ENCODE measurements at regions not wholly inside any gene's neighbourhood (a gene's known extent, or its start where the extent isn't known, plus 50 kb on each side); places are given as distances from the start of the nearest gene placed in this dataset.
"Not testable (repeated sequence)": the region's sequence is repeated elsewhere in the genome, so short reads cannot be mapped to it uniquely, and the experiment has no call there.

GRCh38 chr1:43108080-43108479 lies 64.0 kb downstream of the EBNA1BP2 start:
- no peaks in the 10 kb centered on the region for H3K79me2 ChIP-seq (ENCODE audit: control insufficient read depth, insufficient read depth, low read length, unreplicated experiment)
- no peak overlapping the region for H3K27ac ChIP-seq (ENCODE audit: low read depth, low read length)
- H3K27me3 ChIP-seq (ENCODE audit: insufficient read depth, low read length), result 0 out of 2 replicates have a peak, but pooled peaks cover 10% of the 10 kb centered on the region

GRCh38 chr1:43107664-43108063 lies 64.4 kb downstream of the EBNA1BP2 start:
- Histone ChIP-seq H3K27ac (ENCODE audit: low read depth, low read length) (no peak overlapping the region), H2AFZ (ENCODE audit: low read length, unreplicated experiment) (no peak overlapping the region), H3K4me3 (ENCODE audit: low read depth, low read length) (no peak overlapping the region), H3K4me1 (ENCODE audit: control insufficient read depth, insufficient read depth, low read length, unreplicated experiment) (no peaks in the 10 kb centered on the region), H3K36me3 (ENCODE audit: insufficient read depth, low read length) (no peaks in the 10 kb centered on the region), H3K27me3 (ENCODE audit: insufficient read depth, low read length) (0 out of 2 replicates have a peak, but pooled peaks cover 10% of the 10 kb centered on the region), H3K79me2 (ENCODE audit: control insufficient read depth, insufficient read depth, low read length, unreplicated experiment) (no peaks in the 10 kb centered on the region)

More at GRCh38 chr1:43108080-43108479, 64.0 kb downstream of the EBNA1BP2 start:
- no peaks in the 10 kb centered on the region for H3K4me1 ChIP-seq (ENCODE audit: control insufficient read depth, insufficient read depth, low read length, unreplicated experiment)
- no peak overlapping the region for H3K4me3 ChIP-seq (ENCODE audit: low read depth, low read length)
- H3K36me3 ChIP-seq (ENCODE audit: insufficient read depth, low read length), result no peaks in the 10 kb centered on the region
- no peak overlapping the region for H2AFZ ChIP-seq (ENCODE audit: low read length, unreplicated experiment)

DNA sequence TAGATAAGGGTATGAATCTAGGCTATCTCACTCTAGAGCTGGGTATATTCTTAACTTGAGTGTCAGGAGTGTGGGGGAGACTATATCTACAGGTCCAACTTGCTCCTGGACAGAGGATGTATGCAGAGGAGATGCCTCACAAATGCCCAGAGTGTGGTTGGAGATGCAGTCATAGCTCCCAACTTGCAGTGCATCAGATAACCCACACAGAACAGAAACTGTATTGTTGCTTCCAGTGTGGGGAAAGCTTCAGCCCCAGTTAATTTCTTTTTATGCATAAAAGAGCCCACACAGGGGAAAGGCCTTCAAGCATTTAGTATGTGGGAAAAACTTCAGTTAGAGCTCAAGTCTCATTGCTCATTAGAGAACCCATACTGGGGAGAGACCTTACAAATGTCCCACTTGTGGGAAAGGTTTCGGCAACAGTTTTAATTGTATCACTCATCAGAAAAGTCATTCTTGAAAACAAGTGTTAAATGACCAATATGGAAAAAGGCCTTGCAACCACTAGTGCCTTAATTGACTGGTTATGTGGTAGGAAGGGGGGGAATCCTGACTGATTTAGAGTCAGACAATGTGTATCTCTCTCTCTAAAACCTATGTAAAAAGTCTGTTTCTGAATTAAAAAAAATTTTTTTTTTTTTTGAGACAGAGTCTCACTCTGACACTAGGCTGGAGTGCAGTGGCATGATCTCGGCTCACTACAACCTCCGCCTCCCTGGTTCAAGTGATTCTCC lies 67.9 kb downstream of the EBNA1BP2 start:
- H3K27ac ChIP-seq (ENCODE audit: low read depth, low read length), result no peak overlapping the region
- H3K4me1 ChIP-seq (ENCODE audit: control insufficient read depth, insufficient read depth, low read length, unreplicated experiment), result no peaks in the 10 kb centered on the region
- no peak overlapping the region for H2AFZ ChIP-seq (ENCODE audit: low read length, unreplicated experiment)
- no peaks in the 10 kb centered on the region for H3K36me3 ChIP-seq (ENCODE audit: insufficient read depth, low read length)
- peaks cover 6% of the 10 kb centered on the region; the same call in 1 of the 2 replicates for H3K27me3 ChIP-seq (ENCODE audit: insufficient read depth, low read length)
- H3K4me3 ChIP-seq (ENCODE audit: low read depth, low read length), result no peak overlapping the region
- no peaks in the 10 kb centered on the region for H3K79me2 ChIP-seq (ENCODE audit: control insufficient read depth, insufficient read depth, low read length, unreplicated experiment)

GRCh38 chr1:43101061-43101460 lies 71.0 kb downstream of the EBNA1BP2 start:
- Histone ChIP-seq H3K4me1 (ENCODE audit: control insufficient read depth, insufficient read depth, low read length, unreplicated experiment) (no peaks in the 10 kb centered on the region), H3K79me2 (ENCODE audit: control insufficient read depth, insufficient read depth, low read length, unreplicated experiment) (no peaks in the 10 kb centered on the region), H2AFZ (ENCODE audit: low read length, unreplicated experiment) (no peak overlapping the region), H3K36me3 (ENCODE audit: insufficient read depth, low read length) (no peaks in the 10 kb centered on the region), H3K27ac (ENCODE audit: low read depth, low read length) (no peak overlapping the region), H3K27me3 (ENCODE audit: insufficient read depth, low read length) (peaks cover 11% of the 10 kb centered on the region; the same call in 1 of the 2 replicates), H3K4me3 (ENCODE audit: low read depth, low read length) (no peak overlapping the region)

GRCh38 chr1:43098200-43098599 lies 73.9 kb downstream of the EBNA1BP2 start:
- no peaks in the 10 kb centered on the region for H3K4me1 ChIP-seq (ENCODE audit: control insufficient read depth, insufficient read depth, low read length, unreplicated experiment)
- no peak overlapping the region for H2AFZ ChIP-seq (ENCODE audit: low read length, unreplicated experiment)
- peaks cover 16% of the 10 kb centered on the region for H3K27me3 ChIP-seq (ENCODE audit: insufficient read depth, low read length)
- H3K4me3 ChIP-seq (ENCODE audit: low read depth, low read length), result no peak overlapping the region
- H3K36me3 ChIP-seq (ENCODE audit: insufficient read depth, low read length), result no peaks in the 10 kb centered on the region
- H3K79me2 ChIP-seq (ENCODE audit: control insufficient read depth, insufficient read depth, low read length, unreplicated experiment), result no peaks in the 10 kb centered on the region
- no peak overlapping the region for H3K27ac ChIP-seq (ENCODE audit: low read depth, low read length)

GRCh38 chr1:43096528-43096927 lies 75.6 kb downstream of the EBNA1BP2 start:
- H2AFZ ChIP-seq (ENCODE audit: low read length, unreplicated experiment); H3K4me3 ChIP-seq (ENCODE audit: low read depth, low read length); H3K36me3 ChIP-seq (ENCODE audit: insufficient read depth, low read length); H3K4me1 ChIP-seq (ENCODE audit: control insufficient read depth, insufficient read depth, low read length, unreplicated experiment); H3K79me2 ChIP-seq (ENCODE audit: control insufficient read depth, insufficient read depth, low read length, unreplicated experiment); H3K27ac ChIP-seq (ENCODE audit: low read depth, low read length): not testable (repeated sequence)
- H3K27me3 ChIP-seq (ENCODE audit: insufficient read depth, low read length), result peaks cover 30% of the 10 kb centered on the region

DNA sequence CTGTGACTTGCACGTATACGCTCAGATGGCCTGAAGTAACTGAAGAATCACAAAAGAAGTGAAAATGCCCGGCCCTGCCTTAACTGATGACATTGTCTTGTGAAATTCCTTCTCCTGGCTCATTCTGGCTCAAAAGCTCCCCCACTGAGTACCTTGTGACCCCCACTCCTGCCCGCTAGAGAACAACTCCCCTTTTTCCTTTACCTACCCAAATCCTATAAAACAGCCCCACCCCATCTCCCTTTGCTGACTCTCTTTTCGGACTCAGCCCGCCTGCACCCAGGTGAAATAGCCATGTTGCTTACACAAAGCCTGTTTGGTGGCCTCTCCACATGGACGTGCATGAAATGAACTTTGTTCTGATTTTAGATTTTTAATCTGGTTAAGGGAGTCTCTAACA lies 81.3 kb downstream of the EBNA1BP2 start:
- not testable (repeated sequence) for H2AFZ ChIP-seq (ENCODE audit: low read length, unreplicated experiment); H3K4me1 ChIP-seq (ENCODE audit: control insufficient read depth, insufficient read depth, low read length, unreplicated experiment); H3K79me2 ChIP-seq (ENCODE audit: control insufficient read depth, insufficient read depth, low read length, unreplicated experiment); H3K4me3 ChIP-seq (ENCODE audit: low read depth, low read length); H3K27ac ChIP-seq (ENCODE audit: low read depth, low read length); H3K36me3 ChIP-seq (ENCODE audit: insufficient read depth, low read length)
- H3K27me3 ChIP-seq (ENCODE audit: insufficient read depth, low read length), result peaks cover 25% of the 10 kb centered on the region

DNA sequence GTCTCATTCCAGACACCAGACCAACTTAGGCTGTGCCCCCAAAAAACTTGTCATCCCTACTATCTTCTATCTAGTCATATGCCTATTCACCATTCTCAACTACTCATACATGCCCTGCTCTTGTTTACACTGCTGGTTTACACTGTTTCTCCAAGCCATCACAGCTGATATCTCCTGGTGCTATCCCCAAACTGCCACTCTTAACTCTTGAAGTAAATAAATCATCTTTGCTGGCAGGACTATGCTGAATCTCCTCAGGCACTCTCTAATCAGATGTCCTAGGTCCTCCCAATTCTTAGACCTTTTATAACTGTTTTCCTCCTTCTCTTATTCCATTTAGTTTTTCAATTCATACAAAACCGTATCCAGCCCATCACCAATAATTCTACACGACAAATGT lies 81.9 kb downstream of the EBNA1BP2 start:
- not testable (repeated sequence) for H3K4me3 ChIP-seq (ENCODE audit: low read depth, low read length); H3K4me1 ChIP-seq (ENCODE audit: control insufficient read depth, insufficient read depth, low read length, unreplicated experiment); H3K36me3 ChIP-seq (ENCODE audit: insufficient read depth, low read length); H2AFZ ChIP-seq (ENCODE audit: low read length, unreplicated experiment); H3K27ac ChIP-seq (ENCODE audit: low read depth, low read length); H3K79me2 ChIP-seq (ENCODE audit: control insufficient read depth, insufficient read depth, low read length, unreplicated experiment)
- H3K27me3 ChIP-seq (ENCODE audit: insufficient read depth, low read length), result peaks cover 25% of the 10 kb centered on the region

DNA sequence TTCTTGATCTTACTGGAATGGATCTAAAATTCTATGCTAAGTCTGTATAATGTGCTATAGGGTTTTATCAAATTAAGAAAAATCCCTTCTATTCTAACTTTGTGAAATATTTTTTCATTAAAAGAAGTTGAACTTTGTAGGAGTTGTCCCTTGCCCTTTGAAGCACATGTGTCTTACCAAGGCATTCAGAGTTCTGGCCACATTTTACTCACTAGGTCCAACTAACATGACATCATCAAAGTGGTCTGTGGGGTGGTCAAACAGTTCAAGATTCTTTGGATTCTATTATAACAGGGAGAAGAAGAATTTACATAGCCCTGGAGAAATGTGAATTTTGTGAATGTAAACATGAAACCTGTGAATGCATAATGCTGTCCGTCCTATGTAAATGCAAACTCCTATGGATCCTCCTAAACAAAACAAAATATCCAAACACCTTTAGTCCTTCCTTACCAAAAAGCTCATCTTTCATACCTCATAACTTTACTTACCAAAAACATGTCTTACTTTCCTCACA lies 88.7 kb downstream of the EBNA1BP2 start:
- Histone ChIP-seq H3K27ac (ENCODE audit: low read depth, low read length) (no peak overlapping the region), H3K27me3 (ENCODE audit: insufficient read depth, low read length) (no peaks in the 10 kb centered on the region; the same call in 1 of the 2 replicates), H2AFZ (ENCODE audit: low read length, unreplicated experiment) (no peak overlapping the region), H3K36me3 (ENCODE audit: insufficient read depth, low read length) (no peaks in the 10 kb centered on the region), H3K4me1 (ENCODE audit: control insufficient read depth, insufficient read depth, low read length, unreplicated experiment) (no peaks in the 10 kb centered on the region), H3K4me3 (ENCODE audit: low read depth, low read length) (no peak overlapping the region), H3K79me2 (ENCODE audit: control insufficient read depth, insufficient read depth, low read length, unreplicated experiment) (no peaks in the 10 kb centered on the region)

DNA sequence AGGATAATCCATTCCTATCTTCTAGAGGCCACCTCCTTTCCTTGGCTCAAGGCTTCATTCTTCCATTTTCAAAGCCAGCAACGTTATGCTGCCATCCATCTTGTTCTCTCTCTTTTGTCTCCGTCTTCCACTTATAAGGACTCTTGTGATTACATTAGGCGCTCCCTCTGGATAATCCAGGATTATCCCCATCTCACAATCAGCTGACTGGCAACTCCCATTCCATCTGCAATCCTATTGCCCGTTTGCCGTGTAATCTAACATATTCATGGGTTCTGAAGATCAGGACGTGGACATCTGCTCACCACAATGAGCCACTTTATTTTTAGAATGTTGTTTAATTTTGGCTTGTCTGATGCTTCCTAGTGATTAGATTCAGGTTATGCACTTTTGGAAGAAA lies 89.3 kb downstream of the EBNA1BP2 start:
- H2AFZ ChIP-seq (ENCODE audit: low read length, unreplicated experiment), result no peak overlapping the region
- no peaks in the 10 kb centered on the region for H3K36me3 ChIP-seq (ENCODE audit: insufficient read depth, low read length)
- no peaks in the 10 kb centered on the region for H3K79me2 ChIP-seq (ENCODE audit: control insufficient read depth, insufficient read depth, low read length, unreplicated experiment)
- no peak overlapping the region for H3K4me3 ChIP-seq (ENCODE audit: low read depth, low read length)
- H3K27me3 ChIP-seq (ENCODE audit: insufficient read depth, low read length), result no peaks in the 10 kb centered on the region; the same call in 1 of the 2 replicates
- H3K4me1 ChIP-seq (ENCODE audit: control insufficient read depth, insufficient read depth, low read length, unreplicated experiment), result no peaks in the 10 kb centered on the region
- no peak overlapping the region for H3K27ac ChIP-seq (ENCODE audit: low read depth, low read length)

DNA sequence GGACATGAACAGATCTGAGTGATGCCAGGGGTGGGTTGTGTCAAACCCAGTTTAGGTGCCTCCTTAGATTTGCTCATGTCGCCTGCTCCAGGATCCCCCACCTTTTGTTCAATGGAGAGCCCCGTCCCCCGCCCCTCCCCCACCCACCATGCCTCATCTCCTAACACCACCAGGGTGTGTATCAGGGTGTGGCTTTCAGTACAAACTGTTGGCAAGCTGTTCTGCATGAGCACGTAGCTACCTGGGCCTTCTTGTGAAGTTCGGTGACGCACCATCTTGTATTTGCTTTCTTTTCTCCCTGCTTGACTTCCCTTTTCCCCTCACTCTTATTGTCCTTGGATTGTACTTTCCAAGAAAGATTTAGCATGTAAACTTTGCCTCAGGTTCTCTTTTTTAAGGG lies 94.8 kb downstream of the EBNA1BP2 start:
- Histone ChIP-seq H3K27me3 (ENCODE audit: insufficient read depth, low read length) (no peaks in the 10 kb centered on the region), H2AFZ (ENCODE audit: low read length, unreplicated experiment) (no peak overlapping the region), H3K27ac (ENCODE audit: low read depth, low read length) (no peak overlapping the region), H3K4me3 (ENCODE audit: low read depth, low read length) (no peak overlapping the region), H3K79me2 (ENCODE audit: control insufficient read depth, insufficient read depth, low read length, unreplicated experiment) (no peaks in the 10 kb centered on the region), H3K4me1 (ENCODE audit: control insufficient read depth, insufficient read depth, low read length, unreplicated experiment) (no peaks in the 10 kb centered on the region), H3K36me3 (ENCODE audit: insufficient read depth, low read length) (no peaks in the 10 kb centered on the region)
